ENCODE measurements at regions not wholly inside any gene's neighbourhood (a gene's known extent, or its start where the extent isn't known, plus 50 kb on each side); places are given as distances from the start of the nearest gene placed in this dataset.

DNA sequence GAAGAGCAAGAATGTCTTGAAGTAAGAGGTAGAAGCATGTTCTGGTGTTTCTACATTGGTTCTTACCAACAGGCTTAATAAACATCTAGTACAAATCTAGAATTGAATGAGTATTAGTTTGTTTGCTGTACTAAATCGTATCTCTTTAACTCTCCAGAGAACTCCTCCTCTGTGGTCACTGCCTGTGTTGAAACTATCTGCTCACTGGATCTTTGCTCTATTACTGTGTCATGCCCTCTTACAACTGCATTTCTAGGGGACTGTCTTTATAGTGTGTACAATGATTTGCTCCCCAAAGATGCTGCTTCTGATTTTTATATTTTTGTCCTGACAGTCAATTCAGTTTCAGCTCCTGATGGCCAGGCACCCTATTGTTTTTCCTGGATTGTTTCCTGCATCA lies 50.1 kb upstream of the E2F7 start:
- TF ChIP-seq, protein P1, sequence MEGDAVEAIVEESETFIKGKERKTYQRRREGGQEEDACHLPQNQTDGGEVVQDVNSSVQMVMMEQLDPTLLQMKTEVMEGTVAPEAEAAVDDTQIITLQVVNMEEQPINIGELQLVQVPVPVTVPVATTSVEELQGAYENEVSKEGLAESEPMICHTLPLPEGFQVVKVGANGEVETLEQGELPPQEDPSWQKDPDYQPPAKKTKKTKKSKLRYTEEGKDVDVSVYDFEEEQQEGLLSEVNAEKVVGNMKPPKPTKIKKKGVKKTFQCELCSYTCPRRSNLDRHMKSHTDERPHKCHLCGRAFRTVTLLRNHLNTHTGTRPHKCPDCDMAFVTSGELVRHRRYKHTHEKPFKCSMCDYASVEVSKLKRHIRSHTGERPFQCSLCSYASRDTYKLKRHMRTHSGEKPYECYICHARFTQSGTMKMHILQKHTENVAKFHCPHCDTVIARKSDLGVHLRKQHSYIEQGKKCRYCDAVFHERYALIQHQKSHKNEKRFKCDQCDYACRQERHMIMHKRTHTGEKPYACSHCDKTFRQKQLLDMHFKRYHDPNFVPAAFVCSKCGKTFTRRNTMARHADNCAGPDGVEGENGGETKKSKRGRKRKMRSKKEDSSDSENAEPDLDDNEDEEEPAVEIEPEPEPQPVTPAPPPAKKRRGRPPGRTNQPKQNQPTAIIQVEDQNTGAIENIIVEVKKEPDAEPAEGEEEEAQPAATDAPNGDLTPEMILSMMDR (conservative IDR thresholded peaks at IDR 0.05; ENCODE audit: low read length), result no peak
- TF ChIP-seq EZH2phosphoT487 (IDR thresholded peaks at IDR 0.05; ENCODE audit: borderline replicate concordance), result no peak

Measured in Loucy (cell line).